Neural cell (in vitro differentiated cells): ENCODE measurements at regions not wholly inside any gene's neighbourhood (a gene's known extent, or its start where the extent isn't known, plus 50 kb on each side); places are given as distances from the start of the nearest gene placed in this dataset.

Source experiments
- H2AFZ ChIP-seq: fragments of 200-600, 300-800 bp; sonication (generic), shearing (Covaris generic); 2 replicates; pipeline ENCODE4 v1.6.0; 2014; ENCODE audit warnings: low read depth, mild to moderate bottlenecking, antibody characterized with exemption, low read length, moderate library complexity
- H3F3A ChIP-seq: fragments of 200-600 bp; shearing (Covaris generic); 2 replicates; pipeline ENCODE4 v1.6.1; 2016; ENCODE audit warnings: mild to moderate bottlenecking, moderate library complexity, mixed read lengths, antibody characterized with exemption, low read length; ENCODE audit not compliant: insufficient read depth, poor library complexity, severe bottlenecking
- H3K27ac ChIP-seq: fragments of 200-600, 300-800 bp; sonication (generic), shearing (Covaris generic); 2 replicates; pipeline ENCODE4 v1.5.1; 2014; ENCODE audit warnings: mild to moderate bottlenecking, low read length, moderate library complexity
- H3K27me3 ChIP-seq: fragments of 300-800, 200-600 bp; sonication (generic), shearing (Covaris generic); 2 replicates; pipeline ENCODE4 v1.6.0; 2014; ENCODE audit warnings: mild to moderate bottlenecking, low read depth, low read length, moderate library complexity; ENCODE audit not compliant: insufficient read depth
- H3K36me3 ChIP-seq: fragments of 300-800, 200-600 bp; sonication (generic), shearing (Covaris generic); 2 replicates; pipeline ENCODE4 v1.5.1; 2014; ENCODE audit warnings: mild to moderate bottlenecking, antibody characterized with exemption, low read length, moderate library complexity; ENCODE audit not compliant: insufficient read depth
- H3K4me2 ChIP-seq: fragments of 300-800, 200-600 bp; sonication (generic), shearing (Covaris generic); 2 replicates; pipeline ENCODE4 v1.6.0; 2014; ENCODE audit warnings: mild to moderate bottlenecking, low read length
- H3K4me3 ChIP-seq: fragments of 300-800, 200-600 bp; sonication (generic), shearing (Covaris generic); 2 replicates; pipeline ENCODE4 v1.5.1; 2014; ENCODE audit warnings: mild to moderate bottlenecking, low read length, moderate library complexity
- H3K79me2 ChIP-seq: fragments of 200-600 bp; shearing (Covaris generic); replicated peaks from 2 replicates; pipeline ENCODE4 v1.6.0; 2014; ENCODE audit warnings: mild to moderate bottlenecking, low read length, moderate library complexity; ENCODE audit not compliant: insufficient read depth
- H3K9ac ChIP-seq: fragments of 300-800, 200-600 bp; sonication (generic), shearing (Covaris generic); 2 replicates; pipeline ENCODE4 v1.6.1; 2016; ENCODE audit warnings: mild to moderate bottlenecking, low read length, mixed read lengths
- H3K9me2 ChIP-seq: fragments of 200-600 bp; shearing (Covaris generic); 2 replicates; pipeline ENCODE4 v1.6.1; 2016; ENCODE audit warnings: mild to moderate bottlenecking, low read length, mixed read lengths; ENCODE audit not compliant: insufficient read depth
- H3K9me3 ChIP-seq: fragments of 200-600, 300-800 bp; sonication (generic), shearing (Covaris generic); 2 replicates; pipeline ENCODE4 v1.6.1; 2016; ENCODE audit warnings: mild to moderate bottlenecking, mixed run types, low read length, moderate library complexity, mixed read lengths
- H4K20me1 ChIP-seq: fragments of 200-600 bp; shearing (Covaris generic); 2 replicates; pipeline ENCODE4 v1.6.1; 2016; ENCODE audit warnings: mild to moderate bottlenecking, mixed run types; ENCODE audit not compliant: insufficient read depth
- CTCF ChIP-seq: fragments of 450-650 bp; IDR thresholded peaks from 2 replicates; pipeline ENCODE4 v1.5.1; 2014; ENCODE audit warnings: antibody characterized with exemption, mild to moderate bottlenecking, moderate library complexity; ENCODE audit not compliant: poor library complexity, severe bottlenecking
- EP300 ChIP-seq: fragments of 450-650 bp; conservative IDR thresholded peaks from 2 replicates; pipeline ENCODE4 v1.6.1; 2014; ENCODE audit warnings: antibody characterized with exemption, mild to moderate bottlenecking, moderate library complexity; ENCODE audit not compliant: poor library complexity, severe bottlenecking
- EZH2 ChIP-seq: fragments of 200-600, 300-800 bp; shearing (Covaris generic), sonication (generic); IDR thresholded peaks from 2 replicates; pipeline ENCODE4 v1.6.1; 2014; ENCODE audit warnings: antibody characterized with exemption, low read length, borderline replicate concordance, mild to moderate bottlenecking; ENCODE audit not compliant: insufficient read depth, poor library complexity, severe bottlenecking
- MXI1 ChIP-seq: fragments of 450-650 bp; conservative IDR thresholded peaks from 2 replicates; pipeline ENCODE4 v1.6.1; 2014; ENCODE audit warnings: antibody characterized with exemption, mild to moderate bottlenecking; ENCODE audit not compliant: poor library complexity, severe bottlenecking
- POLR2AphosphoS5 ChIP-seq: IDR thresholded peaks from 2 replicates; pipeline ENCODE4 v1.6.1; 2012
- RAD21 ChIP-seq: fragments of 450-650 bp; conservative IDR thresholded peaks from 2 replicates; pipeline ENCODE4 v1.6.1; 2014; ENCODE audit warnings: antibody characterized with exemption, mild to moderate bottlenecking, moderate library complexity
- REST ChIP-seq: IDR thresholded peaks from 2 replicates; pipeline ENCODE4 v1.6.1; 2012; ENCODE audit warnings: borderline replicate concordance
- SMC3 ChIP-seq: fragments of 450-650 bp; conservative IDR thresholded peaks from 2 replicates; pipeline ENCODE4 v1.6.1; 2014; ENCODE audit warnings: antibody characterized with exemption, mild to moderate bottlenecking, moderate library complexity; ENCODE audit not compliant: poor library complexity
- TAF1 ChIP-seq: IDR thresholded peaks from 2 replicates; pipeline ENCODE4 v1.6.1; 2012; ENCODE audit warnings: low read depth

- Histone ChIP-seq H4K20me1 (no peaks in the 10 kb centered on the region), H3K27ac (no peak overlapping the region), H3K27me3 (no peaks in the 10 kb centered on the region), H3K36me3 (no peaks in the 10 kb centered on the region), H2AFZ (no peak overlapping the region), H3K9me3 (no peaks in the 10 kb centered on the region), H3F3A (no peaks in the 10 kb centered on the region), H3K9ac (no peak overlapping the region), H3K9me2 (no peaks in the 10 kb centered on the region), H3K79me2 (no peaks in the 10 kb centered on the region), H3K4me3 (no peak overlapping the region), H3K4me2 (no peak overlapping the region)
- no peak for TF ChIP-seq POLR2AphosphoS5
- no peak for TF ChIP-seq SMC3
- TF ChIP-seq CTCF: no peak
- TF ChIP-seq EP300: no peak
- no peak for TF ChIP-seq TAF1
- TF ChIP-seq MXI1: no peak
- TF ChIP-seq REST: no peak
- TF ChIP-seq RAD21: no peak
- no peak for TF ChIP-seq EZH2
Observed at GRCh38 chrX:68982476-68982875, 153.7 kb downstream of the EFNB1 start.

GRCh38 chrX:68980906-68981616 lies 152.2 kb downstream of the EFNB1 start:
- H3K36me3 ChIP-seq: no peaks in the 10 kb centered on the region
- no peaks in the 10 kb centered on the region for H3K9me2 ChIP-seq
- H3K27me3 ChIP-seq: no peaks in the 10 kb centered on the region
- H2AFZ ChIP-seq: no peak overlapping the region
- no peaks in the 10 kb centered on the region for H3K9me3 ChIP-seq
- H4K20me1 ChIP-seq: no peaks in the 10 kb centered on the region
- no peaks in the 10 kb centered on the region for H3F3A ChIP-seq
- TF ChIP-seq MXI1 (no peak), SMC3 (no peak), CTCF (no peak), EP300 (no peak), RAD21 (no peak), REST (no peak), TAF1 (no peak), EZH2 (no peak), POLR2AphosphoS5 (no peak)
- no peak overlapping the region for H3K4me3 ChIP-seq
- H3K9ac ChIP-seq: no peak overlapping the region
- no peak overlapping the region for H3K4me2 ChIP-seq
- no peak overlapping the region for H3K27ac ChIP-seq
- no peaks in the 10 kb centered on the region for H3K79me2 ChIP-seq
